ENCODE measurements at regions not wholly inside any gene's neighbourhood (a gene's known extent, or its start where the extent isn't known, plus 50 kb on each side); places are given as distances from the start of the nearest gene placed in this dataset.

DNA sequence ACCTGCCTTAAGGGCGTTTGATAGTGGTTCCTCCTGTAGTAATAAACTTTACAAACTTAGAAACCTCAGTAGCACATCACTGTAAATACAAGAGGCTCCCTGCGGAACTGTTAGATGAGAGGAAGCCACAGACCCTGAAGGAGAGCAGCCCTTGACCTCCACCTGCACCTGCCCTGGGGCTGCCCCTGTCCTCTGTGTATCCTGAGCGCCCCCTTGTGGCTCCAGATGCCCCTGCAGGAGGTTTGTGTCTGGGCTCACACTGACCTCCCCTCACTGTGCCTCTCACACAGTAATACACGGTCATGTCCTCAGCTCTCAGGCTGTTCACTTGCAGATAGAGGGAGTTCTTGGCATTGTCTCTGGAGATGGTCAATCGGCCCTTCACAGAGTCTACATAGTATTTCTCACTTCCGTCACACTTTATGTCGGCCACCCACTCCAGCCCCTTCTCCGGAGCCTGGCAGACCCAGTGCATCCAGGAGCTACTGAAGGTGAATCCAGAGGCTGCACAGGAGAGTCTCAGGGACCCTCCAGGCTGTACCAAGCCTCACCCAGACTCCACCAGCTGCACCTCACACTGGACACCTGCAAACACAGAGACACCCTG is 1059.8 kb downstream of the TMEM121 start:
- TF ChIP-seq, protein P1, sequence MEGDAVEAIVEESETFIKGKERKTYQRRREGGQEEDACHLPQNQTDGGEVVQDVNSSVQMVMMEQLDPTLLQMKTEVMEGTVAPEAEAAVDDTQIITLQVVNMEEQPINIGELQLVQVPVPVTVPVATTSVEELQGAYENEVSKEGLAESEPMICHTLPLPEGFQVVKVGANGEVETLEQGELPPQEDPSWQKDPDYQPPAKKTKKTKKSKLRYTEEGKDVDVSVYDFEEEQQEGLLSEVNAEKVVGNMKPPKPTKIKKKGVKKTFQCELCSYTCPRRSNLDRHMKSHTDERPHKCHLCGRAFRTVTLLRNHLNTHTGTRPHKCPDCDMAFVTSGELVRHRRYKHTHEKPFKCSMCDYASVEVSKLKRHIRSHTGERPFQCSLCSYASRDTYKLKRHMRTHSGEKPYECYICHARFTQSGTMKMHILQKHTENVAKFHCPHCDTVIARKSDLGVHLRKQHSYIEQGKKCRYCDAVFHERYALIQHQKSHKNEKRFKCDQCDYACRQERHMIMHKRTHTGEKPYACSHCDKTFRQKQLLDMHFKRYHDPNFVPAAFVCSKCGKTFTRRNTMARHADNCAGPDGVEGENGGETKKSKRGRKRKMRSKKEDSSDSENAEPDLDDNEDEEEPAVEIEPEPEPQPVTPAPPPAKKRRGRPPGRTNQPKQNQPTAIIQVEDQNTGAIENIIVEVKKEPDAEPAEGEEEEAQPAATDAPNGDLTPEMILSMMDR (conservative IDR thresholded peaks at IDR 0.05; ENCODE audit: low read depth in 2 of 2), result no peak; a peak in 1 of 4 replicates
- TF ChIP-seq EZH2 (IDR thresholded peaks at IDR 0.05; ENCODE audit: low read depth, unreplicated experiment) (no peak), ETS1 (IDR thresholded peaks at IDR 0.05) (no peak), EZH2phosphoT487 (IDR thresholded peaks at IDR 0.05; ENCODE audit: unreplicated experiment) (no peak), POLR2AphosphoS5 (IDR thresholded peaks at IDR 0.05; ENCODE audit: low read depth) (no peak), JUNB (IDR thresholded peaks at IDR 0.05; ENCODE audit: unreplicated experiment) (no peak), CREB1 (CRISPR knock-in tag; IDR thresholded peaks at IDR 0.05; ENCODE audit: low read depth) (no peak), STAT1 (IDR thresholded peaks at IDR 0.05; ENCODE audit: unreplicated experiment) (no peak), ZNF114 (CRISPR knock-in tag; IDR thresholded peaks at IDR 0.05) (no peak)
- TF ChIP-seq, protein P2, sequence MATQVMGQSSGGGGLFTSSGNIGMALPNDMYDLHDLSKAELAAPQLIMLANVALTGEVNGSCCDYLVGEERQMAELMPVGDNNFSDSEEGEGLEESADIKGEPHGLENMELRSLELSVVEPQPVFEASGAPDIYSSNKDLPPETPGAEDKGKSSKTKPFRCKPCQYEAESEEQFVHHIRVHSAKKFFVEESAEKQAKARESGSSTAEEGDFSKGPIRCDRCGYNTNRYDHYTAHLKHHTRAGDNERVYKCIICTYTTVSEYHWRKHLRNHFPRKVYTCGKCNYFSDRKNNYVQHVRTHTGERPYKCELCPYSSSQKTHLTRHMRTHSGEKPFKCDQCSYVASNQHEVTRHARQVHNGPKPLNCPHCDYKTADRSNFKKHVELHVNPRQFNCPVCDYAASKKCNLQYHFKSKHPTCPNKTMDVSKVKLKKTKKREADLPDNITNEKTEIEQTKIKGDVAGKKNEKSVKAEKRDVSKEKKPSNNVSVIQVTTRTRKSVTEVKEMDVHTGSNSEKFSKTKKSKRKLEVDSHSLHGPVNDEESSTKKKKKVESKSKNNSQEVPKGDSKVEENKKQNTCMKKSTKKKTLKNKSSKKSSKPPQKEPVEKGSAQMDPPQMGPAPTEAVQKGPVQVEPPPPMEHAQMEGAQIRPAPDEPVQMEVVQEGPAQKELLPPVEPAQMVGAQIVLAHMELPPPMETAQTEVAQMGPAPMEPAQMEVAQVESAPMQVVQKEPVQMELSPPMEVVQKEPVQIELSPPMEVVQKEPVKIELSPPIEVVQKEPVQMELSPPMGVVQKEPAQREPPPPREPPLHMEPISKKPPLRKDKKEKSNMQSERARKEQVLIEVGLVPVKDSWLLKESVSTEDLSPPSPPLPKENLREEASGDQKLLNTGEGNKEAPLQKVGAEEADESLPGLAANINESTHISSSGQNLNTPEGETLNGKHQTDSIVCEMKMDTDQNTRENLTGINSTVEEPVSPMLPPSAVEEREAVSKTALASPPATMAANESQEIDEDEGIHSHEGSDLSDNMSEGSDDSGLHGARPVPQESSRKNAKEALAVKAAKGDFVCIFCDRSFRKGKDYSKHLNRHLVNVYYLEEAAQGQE (IDR thresholded peaks at IDR 0.05; ENCODE audit: unreplicated experiment), result no peak
- TF ChIP-seq, protein P3, sequence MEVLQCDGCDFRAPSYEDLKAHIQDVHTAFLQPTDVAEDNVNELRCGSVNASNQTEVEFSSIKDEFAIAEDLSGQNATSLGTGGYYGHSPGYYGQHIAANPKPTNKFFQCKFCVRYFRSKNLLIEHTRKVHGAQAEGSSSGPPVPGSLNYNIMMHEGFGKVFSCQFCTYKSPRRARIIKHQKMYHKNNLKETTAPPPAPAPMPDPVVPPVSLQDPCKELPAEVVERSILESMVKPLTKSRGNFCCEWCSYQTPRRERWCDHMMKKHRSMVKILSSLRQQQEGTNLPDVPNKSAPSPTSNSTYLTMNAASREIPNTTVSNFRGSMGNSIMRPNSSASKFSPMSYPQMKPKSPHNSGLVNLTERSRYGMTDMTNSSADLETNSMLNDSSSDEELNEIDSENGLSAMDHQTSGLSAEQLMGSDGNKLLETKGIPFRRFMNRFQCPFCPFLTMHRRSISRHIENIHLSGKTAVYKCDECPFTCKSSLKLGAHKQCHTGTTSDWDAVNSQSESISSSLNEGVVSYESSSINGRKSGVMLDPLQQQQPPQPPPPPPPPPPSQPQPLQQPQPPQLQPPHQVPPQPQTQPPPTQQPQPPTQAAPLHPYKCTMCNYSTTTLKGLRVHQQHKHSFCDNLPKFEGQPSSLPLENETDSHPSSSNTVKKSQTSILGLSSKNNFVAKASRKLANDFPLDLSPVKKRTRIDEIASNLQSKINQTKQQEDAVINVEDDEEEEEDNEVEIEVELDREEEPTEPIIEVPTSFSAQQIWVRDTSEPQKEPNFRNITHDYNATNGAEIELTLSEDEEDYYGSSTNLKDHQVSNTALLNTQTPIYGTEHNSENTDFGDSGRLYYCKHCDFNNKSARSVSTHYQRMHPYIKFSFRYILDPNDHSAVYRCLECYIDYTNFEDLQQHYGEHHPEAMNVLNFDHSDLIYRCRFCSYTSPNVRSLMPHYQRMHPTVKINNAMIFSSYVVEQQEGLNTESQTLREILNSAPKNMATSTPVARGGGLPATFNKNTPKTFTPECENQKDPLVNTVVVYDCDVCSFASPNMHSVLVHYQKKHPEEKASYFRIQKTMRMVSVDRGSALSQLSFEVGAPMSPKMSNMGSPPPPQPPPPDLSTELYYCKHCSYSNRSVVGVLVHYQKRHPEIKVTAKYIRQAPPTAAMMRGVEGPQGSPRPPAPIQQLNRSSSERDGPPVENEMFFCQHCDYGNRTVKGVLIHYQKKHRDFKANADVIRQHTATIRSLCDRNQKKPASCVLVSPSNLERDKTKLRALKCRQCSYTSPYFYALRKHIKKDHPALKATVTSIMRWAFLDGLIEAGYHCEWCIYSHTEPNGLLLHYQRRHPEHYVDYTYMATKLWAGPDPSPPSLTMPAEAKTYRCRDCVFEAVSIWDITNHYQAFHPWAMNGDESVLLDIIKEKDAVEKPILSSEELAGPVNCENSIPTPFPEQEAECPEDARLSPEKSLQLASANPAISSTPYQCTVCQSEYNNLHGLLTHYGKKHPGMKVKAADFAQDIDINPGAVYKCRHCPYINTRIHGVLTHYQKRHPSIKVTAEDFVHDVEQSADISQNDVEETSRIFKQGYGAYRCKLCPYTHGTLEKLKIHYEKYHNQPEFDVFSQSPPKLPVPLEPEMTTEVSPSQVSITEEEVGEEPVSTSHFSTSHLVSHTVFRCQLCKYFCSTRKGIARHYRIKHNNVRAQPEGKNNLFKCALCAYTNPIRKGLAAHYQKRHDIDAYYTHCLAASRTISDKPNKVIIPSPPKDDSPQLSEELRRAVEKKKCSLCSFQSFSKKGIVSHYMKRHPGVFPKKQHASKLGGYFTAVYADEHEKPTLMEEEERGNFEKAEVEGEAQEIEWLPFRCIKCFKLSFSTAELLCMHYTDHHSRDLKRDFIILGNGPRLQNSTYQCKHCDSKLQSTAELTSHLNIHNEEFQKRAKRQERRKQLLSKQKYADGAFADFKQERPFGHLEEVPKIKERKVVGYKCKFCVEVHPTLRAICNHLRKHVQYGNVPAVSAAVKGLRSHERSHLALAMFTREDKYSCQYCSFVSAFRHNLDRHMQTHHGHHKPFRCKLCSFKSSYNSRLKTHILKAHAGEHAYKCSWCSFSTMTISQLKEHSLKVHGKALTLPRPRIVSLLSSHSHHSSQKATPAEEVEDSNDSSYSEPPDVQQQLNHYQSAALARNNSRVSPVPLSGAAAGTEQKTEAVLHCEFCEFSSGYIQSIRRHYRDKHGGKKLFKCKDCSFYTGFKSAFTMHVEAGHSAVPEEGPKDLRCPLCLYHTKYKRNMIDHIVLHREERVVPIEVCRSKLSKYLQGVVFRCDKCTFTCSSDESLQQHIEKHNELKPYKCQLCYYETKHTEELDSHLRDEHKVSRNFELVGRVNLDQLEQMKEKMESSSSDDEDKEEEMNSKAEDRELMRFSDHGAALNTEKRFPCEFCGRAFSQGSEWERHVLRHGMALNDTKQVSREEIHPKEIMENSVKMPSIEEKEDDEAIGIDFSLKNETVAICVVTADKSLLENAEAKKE (CRISPR knock-in tag; IDR thresholded peaks at IDR 0.05), result no peak
